GM12873 (cell line): ENCODE measurements at regions not wholly inside any gene's neighbourhood (a gene's known extent, or its start where the extent isn't known, plus 50 kb on each side); places are given as distances from the start of the nearest gene placed in this dataset.

ENCODE experiments used
- CTCF ChIP-seq: IDR thresholded peaks from 2 replicates; pipeline ENCODE4 v1.5.1; 2012; ENCODE audit warnings: low read depth, mild to moderate bottlenecking, moderate library complexity, low read length, control low read depth; ENCODE audit not compliant: insufficient read depth; ENCODE audit errors: missing control alignments

- no peak for TF ChIP-seq CTCF
Observed at GRCh38 chr3:176755977-176756376, 441.3 kb downstream of the TBL1XR1 start.

DNA sequence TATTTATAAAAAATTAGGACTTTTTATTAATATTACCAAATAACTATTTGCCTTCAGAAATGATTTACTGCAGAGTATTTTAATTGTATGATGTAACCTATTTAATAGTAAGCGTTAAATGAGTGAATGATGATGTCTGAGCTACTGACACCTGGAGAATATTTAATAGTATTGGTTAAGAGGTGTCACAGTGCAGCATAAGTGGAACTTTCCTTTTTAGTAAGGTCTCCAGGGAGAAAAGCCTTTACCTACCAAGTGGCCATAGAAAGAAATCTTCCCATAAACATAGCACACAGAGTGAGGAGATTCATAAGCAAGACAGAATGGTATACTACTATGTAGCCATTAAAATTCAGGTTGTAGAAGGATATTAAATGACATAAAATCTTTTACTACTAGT lies 441.7 kb downstream of the TBL1XR1 start:
- no peak for TF ChIP-seq CTCF

DNA sequence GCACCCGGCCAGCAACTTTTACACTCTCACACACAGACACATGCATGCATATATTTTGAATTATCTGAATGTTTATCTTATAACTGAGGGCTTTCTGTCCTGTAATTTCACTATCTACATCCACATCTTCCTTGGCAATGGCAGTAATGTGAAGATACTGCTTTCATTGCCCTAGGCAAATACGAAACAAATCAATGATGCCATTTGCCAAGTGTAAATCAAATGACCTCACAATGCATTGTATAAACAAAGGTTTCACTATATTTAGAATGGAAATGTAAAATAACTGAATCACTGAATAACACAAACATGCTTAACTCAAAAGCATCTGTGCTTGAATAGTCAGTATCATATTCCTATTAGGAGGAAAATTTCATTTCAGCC lies 455.6 kb downstream of the TBL1XR1 start:
- no peak for TF ChIP-seq CTCF

- no peak for TF ChIP-seq CTCF
Observed at GRCh38 chr3:176740906-176741663, 456.2 kb downstream of the TBL1XR1 start.

GRCh38 chr3:176739159-176739558 lies 458.1 kb downstream of the TBL1XR1 start:
- TF ChIP-seq CTCF, result no peak

DNA sequence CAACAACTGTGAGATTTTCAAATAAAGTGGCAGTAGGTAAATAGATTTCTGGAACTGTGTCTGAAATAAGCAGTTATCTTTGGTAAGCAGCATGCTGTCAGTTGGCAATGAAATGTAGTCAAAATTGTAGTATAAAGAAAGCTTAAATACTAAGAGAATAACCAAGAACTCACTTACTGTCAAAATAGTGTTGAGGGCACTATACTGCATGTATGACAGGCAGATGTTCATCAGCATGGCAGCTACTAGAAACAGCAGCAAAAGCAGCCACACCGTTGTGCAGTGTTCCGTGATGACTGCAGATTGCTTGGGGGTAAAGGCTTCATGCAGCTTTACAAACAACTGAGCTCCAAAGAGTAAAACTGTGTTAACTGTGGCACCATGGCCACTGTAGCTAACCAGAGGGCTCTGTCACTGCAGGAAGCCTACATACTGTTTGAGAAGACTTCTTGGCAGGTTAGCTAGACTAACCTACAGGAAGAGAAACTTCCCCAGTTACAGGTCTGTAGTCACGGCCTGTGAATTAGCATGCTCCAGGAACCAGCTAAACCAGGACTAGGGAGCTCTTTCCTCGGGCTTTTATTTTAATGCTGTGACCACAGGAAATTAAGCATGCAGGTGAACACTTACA lies 459.7 kb downstream of the TBL1XR1 start:
- TF ChIP-seq CTCF, result no peak

GRCh38 chr3:176734146-176734545 lies 463.1 kb downstream of the TBL1XR1 start:
- TF ChIP-seq CTCF, result no peak
